Brain microvascular endothelial cell (primary cell): ENCODE measurements at regions not wholly inside any gene's neighbourhood (a gene's known extent, or its start where the extent isn't known, plus 50 kb on each side); places are given as distances from the start of the nearest gene placed in this dataset.

Experiments used
- DNase-seq: peaks from one replicate; pipeline ENCODE4 v3.0.0-alpha.2; 2020
- H3K27ac ChIP-seq: fragments of 250-450 bp; sonication (Bioruptor Pico); 2 replicates; pipeline ENCODE4 v1.5.1; 2020; ENCODE audit warnings: mild to moderate bottlenecking, moderate library complexity
- H3K27me3 ChIP-seq: fragments of 250-450 bp; sonication (Bioruptor Pico); replicated peaks from 2 replicates; pipeline ENCODE4 v1.5.1; 2020; ENCODE audit warnings: mild to moderate bottlenecking
- H3K36me3 ChIP-seq: fragments of 250-450 bp; sonication (Bioruptor Pico); replicated peaks from 2 replicates; pipeline ENCODE4 v1.5.1; 2020; ENCODE audit warnings: mild to moderate bottlenecking
- H3K4me3 ChIP-seq: 2 replicates; pipeline ENCODE4 v1.5.1; 2011; ENCODE audit warnings: low read depth, mild to moderate bottlenecking, control low read depth, low read length, moderate library complexity
- in situ Hi-C: cut with HindIII; loops from 2 replicates; pipeline ENCODE4 v1.10.0; 2017; ENCODE audit warnings: low sequenced_read_pairs, low pct_ligation_motif_present
- TF ChIP-seq, protein P1 (sequence below): IDR thresholded peaks from 2 replicates; pipeline ENCODE4 v1.5.1; 2011; ENCODE audit warnings: low read depth, mild to moderate bottlenecking, moderate library complexity, low read length, control low read depth, inconsistent platforms; ENCODE audit errors: missing control alignments

DNA sequence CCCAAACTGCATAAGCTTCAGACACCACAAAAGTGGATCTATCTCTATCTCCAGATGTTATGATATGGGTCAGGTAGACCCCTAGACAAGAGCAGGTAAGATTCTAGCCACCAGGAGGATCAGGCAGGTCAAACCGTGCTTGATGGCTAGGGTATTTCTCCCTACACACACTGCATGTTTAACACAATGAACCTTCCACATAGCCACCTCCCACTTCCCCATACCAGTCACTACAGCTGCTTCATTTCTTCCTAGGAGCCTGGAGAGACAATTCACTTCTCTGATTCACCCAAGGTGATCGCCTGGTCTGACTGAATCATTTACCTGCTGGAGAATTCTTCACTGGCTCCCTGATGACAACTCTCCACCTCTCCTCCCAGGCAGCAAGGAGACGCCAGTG, 66.0 kb upstream of the MYCN start:
- TF ChIP-seq, protein P1, sequence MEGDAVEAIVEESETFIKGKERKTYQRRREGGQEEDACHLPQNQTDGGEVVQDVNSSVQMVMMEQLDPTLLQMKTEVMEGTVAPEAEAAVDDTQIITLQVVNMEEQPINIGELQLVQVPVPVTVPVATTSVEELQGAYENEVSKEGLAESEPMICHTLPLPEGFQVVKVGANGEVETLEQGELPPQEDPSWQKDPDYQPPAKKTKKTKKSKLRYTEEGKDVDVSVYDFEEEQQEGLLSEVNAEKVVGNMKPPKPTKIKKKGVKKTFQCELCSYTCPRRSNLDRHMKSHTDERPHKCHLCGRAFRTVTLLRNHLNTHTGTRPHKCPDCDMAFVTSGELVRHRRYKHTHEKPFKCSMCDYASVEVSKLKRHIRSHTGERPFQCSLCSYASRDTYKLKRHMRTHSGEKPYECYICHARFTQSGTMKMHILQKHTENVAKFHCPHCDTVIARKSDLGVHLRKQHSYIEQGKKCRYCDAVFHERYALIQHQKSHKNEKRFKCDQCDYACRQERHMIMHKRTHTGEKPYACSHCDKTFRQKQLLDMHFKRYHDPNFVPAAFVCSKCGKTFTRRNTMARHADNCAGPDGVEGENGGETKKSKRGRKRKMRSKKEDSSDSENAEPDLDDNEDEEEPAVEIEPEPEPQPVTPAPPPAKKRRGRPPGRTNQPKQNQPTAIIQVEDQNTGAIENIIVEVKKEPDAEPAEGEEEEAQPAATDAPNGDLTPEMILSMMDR = no peak
- H3K27ac ChIP-seq = no peak overlapping the region
- H3K36me3 ChIP-seq = no peaks in the 10 kb centered on the region
- H3K27me3 ChIP-seq = no peaks in the 10 kb centered on the region
- no peak overlapping the region for H3K4me3 ChIP-seq
- in situ Hi-C loops = no loop called here
- no peak for DNase-seq

DNA sequence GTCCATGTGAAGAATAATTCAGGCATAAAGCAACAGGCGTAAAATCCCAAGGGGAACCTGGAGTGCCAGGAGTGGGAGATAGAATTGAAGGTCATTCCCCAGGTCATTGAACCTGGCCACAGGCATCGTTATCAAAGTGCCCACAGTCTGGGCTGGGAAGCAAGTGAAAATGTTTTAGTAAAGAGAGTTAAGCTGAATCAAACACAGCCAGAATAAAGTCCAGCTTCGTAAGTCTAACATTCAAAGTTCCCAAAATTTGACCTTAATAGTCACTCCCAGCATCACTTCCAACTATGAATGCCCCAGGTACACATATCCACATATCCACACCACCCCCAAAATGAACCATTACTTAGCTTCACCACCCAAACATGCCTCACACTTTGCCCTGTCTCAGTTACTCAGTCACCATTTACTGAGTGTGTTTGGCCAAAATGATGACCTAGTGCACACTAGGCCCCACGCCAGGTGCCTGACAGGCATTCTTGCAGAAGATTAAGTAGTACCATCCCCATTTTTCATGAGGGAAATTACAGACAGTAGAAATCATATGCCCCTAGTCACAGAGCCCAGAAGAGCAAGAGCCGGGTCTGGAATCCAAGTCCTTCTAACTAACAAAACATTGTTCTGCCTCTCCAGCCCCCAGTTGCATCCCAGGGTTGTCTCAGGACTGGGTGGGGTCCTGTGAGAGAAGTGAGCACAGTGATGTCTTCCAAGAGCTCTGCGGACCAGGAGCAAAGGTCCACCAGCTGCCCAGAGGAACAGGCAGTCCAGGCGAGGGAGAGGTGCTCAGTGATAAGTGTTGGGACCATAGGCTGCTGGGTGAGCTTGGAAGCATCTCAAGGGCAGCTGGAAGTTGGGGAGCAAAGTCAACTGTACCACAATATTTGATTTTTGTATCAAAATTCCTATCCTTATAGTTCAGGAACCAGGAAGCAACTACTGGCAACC, 65.2 kb upstream of the MYCN start:
- H3K27ac ChIP-seq = no peak overlapping the region
- in situ Hi-C loops = no loop called here
- no peaks in the 10 kb centered on the region for H3K36me3 ChIP-seq
- TF ChIP-seq, protein P1 = no peak
- H3K27me3 ChIP-seq = no peaks in the 10 kb centered on the region
- no peak overlapping the region for H3K4me3 ChIP-seq
- no peak for DNase-seq

DNA sequence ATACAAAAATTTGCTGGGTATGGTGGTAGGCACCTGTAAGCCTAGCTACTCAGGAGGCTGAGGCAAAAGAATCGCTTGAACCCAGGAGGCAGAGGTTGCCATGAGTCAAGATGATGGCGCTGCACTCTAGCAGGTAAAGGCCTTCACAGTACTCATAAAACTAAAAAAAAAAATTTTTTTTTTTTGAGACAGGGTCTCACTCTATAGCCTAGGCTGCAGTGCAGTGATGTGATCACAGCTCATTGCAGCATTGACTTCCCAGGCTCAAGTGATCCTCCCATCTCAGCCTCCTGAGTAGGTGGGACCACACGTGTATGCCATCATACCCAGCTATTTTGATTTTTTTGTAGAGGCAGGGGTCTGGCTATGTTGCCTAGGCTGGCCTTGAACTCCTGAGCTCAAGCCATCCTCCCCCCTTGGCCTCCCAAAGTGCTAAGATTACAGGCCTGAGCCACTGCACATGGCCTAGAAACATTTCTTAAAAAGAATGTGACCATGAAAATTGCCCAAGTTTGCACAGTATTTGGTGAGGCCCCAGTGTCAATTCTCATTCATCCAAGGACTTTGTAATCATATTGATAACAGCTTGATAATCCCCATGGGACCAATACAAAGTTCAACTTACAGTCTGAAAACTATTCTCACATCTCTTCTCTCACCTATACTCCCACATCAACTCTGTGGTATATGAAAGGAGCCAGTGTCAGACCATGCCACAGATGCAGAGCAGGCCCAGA, 64.2 kb upstream of the MYCN start:
- TF ChIP-seq, protein P1 = no peak
- H3K27me3 ChIP-seq = no peaks in the 10 kb centered on the region
- no peak overlapping the region for H3K4me3 ChIP-seq
- no peak for DNase-seq
- H3K36me3 ChIP-seq = no peaks in the 10 kb centered on the region
- H3K27ac ChIP-seq = no peak overlapping the region
- in situ Hi-C loops = no loop called here

DNA sequence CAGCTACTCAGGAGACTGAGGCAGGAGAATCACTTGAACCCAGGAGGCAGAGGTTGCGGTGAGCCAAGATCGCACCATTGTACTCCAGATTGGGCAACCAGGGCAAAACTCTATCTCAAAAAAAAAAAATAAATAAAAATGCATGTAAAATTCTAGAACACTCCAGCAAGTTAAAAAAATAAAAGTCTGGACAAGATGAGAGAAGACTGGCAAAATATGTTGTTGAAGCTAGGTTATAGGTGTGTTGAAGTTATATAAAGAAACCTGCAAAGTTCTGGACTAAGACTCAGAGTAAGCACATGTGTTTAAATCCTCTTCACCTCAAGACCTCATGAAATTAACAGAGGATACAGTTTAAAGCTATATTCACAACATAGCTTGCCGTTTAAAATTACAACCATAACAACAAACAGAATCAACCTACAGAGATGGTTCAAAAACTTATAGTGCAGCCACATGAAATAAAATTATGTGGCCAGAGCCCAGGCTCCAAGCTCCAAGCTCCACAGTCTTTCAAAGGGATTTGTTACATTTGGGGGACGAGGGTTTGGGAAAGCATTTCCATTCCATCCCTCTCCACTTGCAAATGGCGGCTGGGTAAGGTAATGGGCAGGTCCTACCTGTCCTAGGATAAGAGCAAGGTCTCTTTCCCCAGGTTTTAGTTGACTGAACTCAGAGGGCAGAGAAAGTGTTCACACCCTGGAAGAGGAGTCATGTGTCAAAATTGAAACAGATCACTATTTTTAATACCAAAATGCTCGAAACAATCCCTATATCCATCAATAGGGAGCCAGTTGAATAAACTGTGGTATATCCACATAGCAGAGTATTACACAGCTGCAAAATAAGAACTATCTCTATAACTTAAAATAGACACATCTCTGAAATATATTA, 59.9 kb upstream of the MYCN start:
- no peak for DNase-seq
- no peaks in the 10 kb centered on the region for H3K27me3 ChIP-seq
- H3K36me3 ChIP-seq = no peaks in the 10 kb centered on the region
- in situ Hi-C loops = no loop called here
- H3K27ac ChIP-seq = no peak overlapping the region
- TF ChIP-seq, protein P1 = no peak
- H3K4me3 ChIP-seq = no peak overlapping the region

DNA sequence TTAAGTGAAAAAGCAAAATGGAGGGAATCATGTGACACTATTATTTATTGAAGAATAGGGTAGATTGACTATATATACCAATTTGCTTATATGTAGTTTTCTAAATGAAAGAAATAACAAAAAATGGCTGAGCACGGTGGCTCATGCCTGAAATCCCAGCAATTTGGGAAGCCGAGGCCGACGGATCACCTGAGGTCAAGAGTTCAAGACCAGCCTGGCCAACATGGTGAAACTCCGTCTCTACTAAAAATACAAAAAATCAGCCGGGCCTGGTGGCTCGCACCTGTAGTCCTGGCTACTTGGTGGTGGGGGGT, 59.3 kb upstream of the MYCN start:
- H3K27ac ChIP-seq = no peak overlapping the region
- H3K4me3 ChIP-seq = no peak overlapping the region
- no peak for DNase-seq
- in situ Hi-C loops = no loop called here
- H3K27me3 ChIP-seq = no peaks in the 10 kb centered on the region
- H3K36me3 ChIP-seq = no peaks in the 10 kb centered on the region
- TF ChIP-seq, protein P1 = no peak
